ENCODE measurements at regions not wholly inside any gene's neighbourhood (a gene's known extent, or its start where the extent isn't known, plus 50 kb on each side); places are given as distances from the start of the nearest gene placed in this dataset.
A peak's percentile ranks its signal among the peaks of the same experiment; 100 is the strongest.

- Histone ChIP-seq H3K9me3 (replicated peaks in 1 of 3) (no peaks in the 10 kb centered on the region), H3K27me3 (no peaks in the 10 kb centered on the region), H3K4me1 (replicated peaks in 1 of 2) (no peaks in the 10 kb centered on the region), H3K27ac (no peak overlapping the region), H3K36me3 (replicated peaks in 1 of 2) (no peaks in the 10 kb centered on the region), H3K4me3 (no peak overlapping the region)
- WGBS, 4 donors, result 77 to 84% (median 83%) methylated on average over 8 to 9 of the region's 9 CpGs
- TF ChIP-seq CTCF (IDR thresholded peaks at IDR 0.05) (no peak), POLR2A (IDR thresholded peaks at IDR 0.05) (no peak)
- intact Hi-C loops (cut with DNase I), result no loop called here
- DNase-seq, result peak in 3 of 7 donors; percentile 16 to 60 (median 25)
Measured at GRCh38 chr4:184899261-184900134, 73.7 kb upstream of the ACSL1 start.

- Histone ChIP-seq H3K36me3 (replicated peaks in 1 of 2) (no peaks in the 10 kb centered on the region), H3K4me3 (no peak overlapping the region), H3K9me3 (replicated peaks in 1 of 3) (no peaks in the 10 kb centered on the region), H3K27ac (no peak overlapping the region), H3K27me3 (no peaks in the 10 kb centered on the region), H3K4me1 (replicated peaks in 1 of 2) (no peaks in the 10 kb centered on the region)
- 79 to 91% (median 82%) methylated on average over 6 of the region's 6 CpGs for WGBS, 4 donors
- intact Hi-C loops (cut with DNase I), result no loop called here
- DNase-seq, result no peak
- TF ChIP-seq POLR2A (IDR thresholded peaks at IDR 0.05), result no peak
- no peak for TF ChIP-seq CTCF (IDR thresholded peaks at IDR 0.05)
Measured at GRCh38 chr4:184900184-184900583, 74.4 kb upstream of the ACSL1 start.

- WGBS, 4 donors, result 83 to 90% (median 87%) methylated on average over 2 of the region's 2 CpGs
- H3K9me3 ChIP-seq (replicated peaks in 1 of 3), result no peaks in the 10 kb centered on the region
- no peak overlapping the region for H3K27ac ChIP-seq
- TF ChIP-seq CTCF (IDR thresholded peaks at IDR 0.05), result no peak
- TF ChIP-seq POLR2A (IDR thresholded peaks at IDR 0.05), result no peak
- H3K36me3 ChIP-seq (replicated peaks in 1 of 2), result no peaks in the 10 kb centered on the region
- no peaks in the 10 kb centered on the region for H3K4me1 ChIP-seq (replicated peaks in 1 of 2)
- intact Hi-C loops (cut with DNase I), result no loop called here
- H3K27me3 ChIP-seq, result no peaks in the 10 kb centered on the region
- DNase-seq, result no peak
- no peak overlapping the region for H3K4me3 ChIP-seq
Measured at GRCh38 chr4:184902550-184902949, 76.8 kb upstream of the ACSL1 start.

- WGBS, 4 donors, result 74 to 89% (median 84%) methylated on average over 4 of the region's 4 CpGs
- intact Hi-C loops (cut with DNase I), result no loop called here
- no peak for TF ChIP-seq CTCF (IDR thresholded peaks at IDR 0.05)
- no peak for TF ChIP-seq POLR2A (IDR thresholded peaks at IDR 0.05)
Measured at GRCh38 chr4:184906480-184907097, 80.8 kb upstream of the ACSL1 start.

More at GRCh38 chr4:184906480-184907097, 80.8 kb upstream of the ACSL1 start:
- H3K9me3 ChIP-seq (replicated peaks in 1 of 3), result no peaks in the 10 kb centered on the region
- no peaks in the 10 kb centered on the region for H3K36me3 ChIP-seq (replicated peaks in 1 of 2)
- no peaks in the 10 kb centered on the region for H3K4me1 ChIP-seq (replicated peaks in 1 of 2)
- H3K27me3 ChIP-seq, result no peaks in the 10 kb centered on the region
- H3K27ac ChIP-seq, result no peak overlapping the region
- H3K4me3 ChIP-seq, result no peak overlapping the region
- no peak for DNase-seq
